GM04503 (cell line): ENCODE measurements at regions not wholly inside any gene's neighbourhood (a gene's known extent, or its start where the extent isn't known, plus 50 kb on each side); places are given as distances from the start of the nearest gene placed in this dataset.

Source experiments
- DNase-seq: peaks from one replicate; pipeline ENCODE4 v3.0.0-alpha.2; 2012; ENCODE audit warnings: low read depth

DNA sequence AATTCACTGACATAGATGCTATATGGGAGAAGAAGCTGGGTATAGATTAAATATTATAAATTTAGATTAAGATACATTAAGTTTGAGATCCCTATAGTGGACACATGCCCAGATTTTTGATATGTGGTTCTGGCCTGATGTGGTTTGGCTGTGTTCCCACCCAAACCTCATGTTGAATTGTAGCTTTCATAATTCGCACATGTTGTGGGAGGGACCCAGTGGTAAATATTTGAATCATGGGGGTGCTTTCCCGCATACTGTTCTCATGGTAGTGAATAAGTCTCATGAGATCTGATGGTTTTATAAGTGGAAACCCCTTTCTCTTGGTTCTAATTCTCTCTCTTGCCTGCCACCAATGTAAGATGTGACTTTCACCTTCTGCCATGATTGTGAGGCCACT is 189.4 kb upstream of the CD96 start:
- DNase-seq: no peak

DNA sequence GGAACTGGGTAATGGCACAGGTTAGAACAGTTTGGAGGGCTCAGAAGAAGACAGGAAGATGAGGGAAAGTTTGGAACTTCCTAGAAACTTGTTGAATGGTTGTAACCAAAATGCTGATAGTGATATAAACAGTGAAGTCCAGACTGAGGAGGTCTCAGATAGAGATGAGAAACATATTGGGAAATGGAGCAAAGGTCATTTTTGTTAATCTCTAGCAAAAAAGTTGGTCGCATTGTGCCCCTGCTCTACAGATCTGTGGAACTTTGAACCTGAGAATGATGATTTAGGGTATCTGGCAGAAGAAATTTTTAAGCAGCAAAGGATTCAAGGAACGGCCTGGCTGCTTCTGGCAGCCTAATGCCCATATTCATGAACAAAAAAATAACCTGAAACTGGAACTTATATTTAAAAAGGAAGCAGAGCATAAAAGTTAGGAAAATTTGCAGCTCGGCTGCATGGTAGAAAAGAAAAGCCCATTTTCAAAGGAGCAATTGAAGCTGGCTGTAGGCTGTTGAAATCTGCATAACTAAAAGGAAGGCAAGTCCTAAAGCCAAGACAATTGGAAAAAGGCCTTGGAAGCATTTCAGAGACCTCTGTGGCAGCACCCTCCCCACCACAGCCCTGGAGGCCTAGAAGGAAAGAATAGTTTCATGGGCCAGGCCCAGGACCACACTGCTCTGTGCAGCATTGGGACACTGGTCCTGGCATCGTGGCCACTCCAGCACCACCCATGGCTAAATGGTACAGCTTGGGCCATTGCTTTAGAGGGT is 182.6 kb upstream of the CD96 start:
- DNase-seq: no peak

DNA sequence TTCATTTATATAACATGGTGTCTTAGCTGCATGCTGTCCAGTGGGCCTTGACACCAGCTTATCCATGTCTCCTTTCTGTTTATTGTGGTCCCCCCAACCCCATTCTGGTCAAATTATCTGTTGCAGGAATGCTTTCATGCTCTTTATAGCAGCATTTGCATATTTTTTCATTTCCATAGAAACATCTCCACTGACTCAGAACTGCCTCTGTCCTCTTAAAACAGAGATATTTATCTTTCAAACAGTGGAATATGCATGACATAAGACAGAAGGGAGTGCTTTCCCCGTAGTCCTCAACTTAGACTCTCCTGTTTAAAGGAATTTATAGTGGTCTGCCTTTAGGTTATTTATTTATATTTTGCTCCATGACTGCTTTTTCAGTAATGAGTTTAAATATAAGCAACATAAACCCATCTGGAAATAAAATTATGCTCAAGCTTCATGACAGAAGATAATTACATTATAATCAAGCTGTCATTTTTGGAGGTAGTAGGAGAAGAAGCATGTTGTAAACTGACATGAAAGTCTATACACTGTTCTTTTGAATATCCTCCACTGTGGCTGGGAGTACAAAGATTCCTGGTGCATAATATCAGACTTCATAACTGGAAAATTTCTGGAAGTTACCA is 179.5 kb upstream of the CD96 start:
- DNase-seq: no peak

DNA sequence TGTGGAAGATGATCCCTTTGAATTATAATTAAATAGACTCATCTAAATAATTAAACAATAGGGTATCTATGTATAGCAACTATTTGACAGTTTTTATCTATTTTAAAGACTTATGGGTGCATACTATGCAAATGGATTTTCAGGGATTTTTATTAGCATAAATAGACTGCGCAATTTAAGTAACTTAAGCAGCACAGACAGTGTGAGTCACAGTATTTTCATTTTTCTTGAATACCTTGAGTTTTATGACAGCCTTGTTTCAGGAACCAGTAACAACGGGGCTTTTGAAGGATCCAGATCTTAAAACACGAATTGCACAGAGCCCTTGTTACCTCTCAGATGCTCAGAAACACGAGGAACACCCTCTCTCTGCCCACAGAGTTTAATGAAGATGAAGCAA is 175.5 kb upstream of the CD96 start:
- no peak for DNase-seq

GRCh38 chr3:111368056-111368455 is 173.9 kb upstream of the CD96 start:
- no peak for DNase-seq

DNA sequence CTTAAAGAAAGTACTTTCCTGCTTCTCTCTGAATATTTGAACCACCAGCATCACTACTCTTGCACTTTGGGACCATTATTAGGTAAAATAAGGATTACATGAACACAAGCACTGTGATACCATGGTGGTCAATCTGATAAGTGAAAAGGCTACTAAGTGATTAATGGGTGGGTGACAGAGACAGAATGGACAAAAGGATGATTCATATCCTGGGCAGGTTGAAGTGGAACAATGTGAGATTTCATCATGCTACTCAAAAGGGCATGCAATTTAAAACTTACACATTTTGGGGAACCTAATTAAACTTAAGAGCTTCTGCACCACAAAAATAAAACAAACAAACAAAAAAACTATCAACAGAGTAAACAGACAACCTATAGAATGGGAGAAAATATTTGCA is 172.0 kb upstream of the CD96 start:
- no peak for DNase-seq

DNA sequence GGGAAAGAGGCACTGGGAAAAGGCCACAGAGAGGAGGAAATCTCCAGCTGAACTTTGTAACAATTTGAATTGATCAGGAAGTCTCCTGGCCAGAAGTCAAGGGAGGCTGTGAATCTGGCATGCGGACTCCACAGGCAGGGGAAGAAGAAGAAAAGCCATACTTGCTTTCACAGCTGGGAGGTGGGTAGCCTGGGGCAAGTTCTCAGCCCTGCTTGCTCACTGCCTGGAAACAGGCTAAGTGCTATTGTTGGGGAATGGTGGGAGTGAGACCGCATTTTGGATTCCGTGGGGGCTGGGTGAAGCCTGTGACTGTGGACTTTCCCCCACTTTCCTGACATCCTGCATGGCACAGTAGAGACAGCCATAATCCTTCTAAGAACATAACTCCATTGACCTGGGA is 168.8 kb upstream of the CD96 start:
- DNase-seq: no peak

DNA sequence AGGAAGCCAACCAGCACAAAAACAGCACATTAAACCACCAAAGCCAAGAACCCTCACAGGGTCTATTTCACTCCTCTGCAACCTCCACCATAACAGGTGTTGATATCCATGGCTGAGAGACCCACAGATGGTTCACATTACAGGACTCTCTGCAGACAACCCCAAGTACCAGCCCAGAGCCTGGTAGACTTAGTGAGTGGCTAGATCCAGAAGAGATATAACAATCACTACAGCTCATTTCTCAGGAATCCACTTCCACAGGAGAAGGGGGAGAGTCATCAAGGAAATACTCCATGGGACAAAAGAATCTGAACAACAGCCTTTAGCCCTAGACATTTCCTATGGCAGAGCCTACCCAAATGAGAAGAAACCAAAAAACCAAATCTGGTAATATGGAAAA is 168.1 kb upstream of the CD96 start:
- DNase-seq: peak; percentile 16

DNA sequence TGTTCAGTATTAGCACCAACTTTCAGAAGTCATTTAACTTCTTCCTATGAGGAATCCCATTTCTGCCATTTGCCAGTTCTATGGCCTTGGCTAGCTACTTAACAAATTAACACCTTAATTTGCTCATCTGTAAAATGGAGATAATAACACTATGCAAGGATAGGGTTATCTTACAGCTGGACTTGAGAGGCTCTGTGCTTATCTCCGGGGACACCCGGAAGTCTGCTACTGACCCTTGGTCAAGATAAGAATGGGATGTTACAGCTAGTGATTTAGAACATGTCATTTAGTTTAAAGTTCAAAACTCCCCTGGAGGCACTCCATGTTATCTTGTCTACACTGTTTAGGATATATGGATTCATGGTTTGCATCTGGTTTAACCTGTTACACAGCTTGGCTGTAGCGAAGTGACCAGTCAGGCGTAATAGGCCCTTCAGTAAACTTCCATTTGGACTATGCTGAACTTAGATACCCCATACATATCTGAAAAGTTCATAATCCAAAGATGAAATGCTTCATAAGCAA is 156.0 kb upstream of the CD96 start:
- no peak for DNase-seq

DNA sequence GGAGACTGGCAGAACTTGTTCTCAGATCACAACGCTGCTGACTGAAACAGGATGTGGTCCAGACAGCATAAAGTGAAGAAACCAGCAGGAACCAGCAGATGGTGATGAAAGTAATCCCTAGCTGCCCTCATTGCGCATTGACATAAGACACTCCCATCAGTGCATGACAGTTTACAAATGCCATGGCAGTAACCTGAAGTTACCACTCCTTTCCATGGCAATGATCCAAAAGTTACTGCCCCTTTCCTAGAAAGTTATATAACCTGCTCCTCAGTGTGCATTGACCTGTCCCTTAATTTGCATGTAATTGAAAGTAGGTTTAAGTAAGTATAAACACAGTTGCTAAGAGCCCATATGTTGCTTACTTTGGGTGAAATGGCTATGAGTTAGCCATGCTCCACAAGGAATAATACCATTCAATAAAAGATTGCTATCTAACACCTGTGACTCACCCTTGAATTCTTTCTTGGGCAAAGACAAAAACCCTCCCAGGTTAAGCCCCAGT is 149.1 kb upstream of the CD96 start:
- DNase-seq: no peak

- DNase-seq: no peak
These were observed 129.3 kb upstream of the CD96 start for GRCh38 chr3:111412656-111413055.

GRCh38 chr3:111414531-111414930 is 127.5 kb upstream of the CD96 start:
- no peak for DNase-seq

GRCh38 chr3:111415018-111415417 is 127.0 kb upstream of the CD96 start:
- no peak for DNase-seq

- no peak for DNase-seq
These were observed 123.6 kb upstream of the CD96 start for GRCh38 chr3:111418391-111418790.

GRCh38 chr3:111428301-111428700 is 113.7 kb upstream of the CD96 start:
- no peak for DNase-seq

DNA sequence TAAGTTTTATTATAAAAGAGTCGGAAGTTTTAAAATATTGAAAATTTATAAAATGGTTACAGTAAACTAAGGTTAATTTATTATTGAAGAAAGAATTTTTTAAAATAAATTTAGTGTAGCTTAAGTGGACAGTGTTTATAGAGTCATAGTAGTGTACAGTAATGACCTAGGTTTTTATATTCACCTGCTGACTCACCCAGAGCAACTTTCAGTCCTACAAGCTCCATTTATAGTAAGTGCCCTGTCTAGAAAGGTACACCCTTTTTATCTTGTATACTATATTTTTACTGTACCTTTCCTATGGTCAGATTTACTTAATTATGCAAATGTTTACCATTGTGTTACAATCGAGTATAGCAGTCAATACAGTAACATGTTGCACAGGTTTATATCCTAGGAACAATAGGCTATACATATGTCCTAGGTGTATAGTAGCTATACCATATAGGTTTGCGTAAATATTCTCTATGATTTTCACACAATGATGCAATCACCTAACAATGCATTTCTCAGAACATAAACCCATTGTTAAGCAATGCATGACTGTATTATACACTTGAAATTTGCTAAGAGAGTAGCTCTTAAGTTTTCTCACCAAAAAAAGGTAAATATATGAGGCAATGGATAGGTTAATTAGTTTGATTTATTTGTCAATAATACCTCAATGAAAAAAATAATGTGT is 106.9 kb upstream of the CD96 start:
- no peak for DNase-seq

DNA sequence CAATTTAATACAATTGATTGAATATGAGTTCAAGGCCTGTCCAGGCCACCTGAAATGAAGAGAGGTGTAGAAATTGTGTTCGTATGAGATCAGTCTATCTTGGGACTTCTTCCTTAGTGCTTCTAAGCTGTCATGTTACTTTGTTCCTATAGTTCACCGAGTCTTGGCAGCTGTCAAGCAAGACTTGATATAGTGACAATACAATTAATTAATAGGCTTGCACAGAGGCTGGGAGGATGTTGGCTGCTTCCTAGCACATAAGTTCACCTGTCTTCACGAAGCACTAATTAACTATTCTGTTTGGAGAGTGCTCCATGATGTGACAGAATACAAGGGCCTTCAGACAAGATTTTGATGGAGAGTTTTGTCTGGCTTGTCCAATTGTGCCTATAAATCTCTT is 103.7 kb upstream of the CD96 start:
- DNase-seq: no peak

GRCh38 chr3:111454551-111454950 is 87.4 kb upstream of the CD96 start:
- DNase-seq: no peak

GRCh38 chr3:111465081-111465670 is 76.8 kb upstream of the CD96 start:
- no peak for DNase-seq

DNA sequence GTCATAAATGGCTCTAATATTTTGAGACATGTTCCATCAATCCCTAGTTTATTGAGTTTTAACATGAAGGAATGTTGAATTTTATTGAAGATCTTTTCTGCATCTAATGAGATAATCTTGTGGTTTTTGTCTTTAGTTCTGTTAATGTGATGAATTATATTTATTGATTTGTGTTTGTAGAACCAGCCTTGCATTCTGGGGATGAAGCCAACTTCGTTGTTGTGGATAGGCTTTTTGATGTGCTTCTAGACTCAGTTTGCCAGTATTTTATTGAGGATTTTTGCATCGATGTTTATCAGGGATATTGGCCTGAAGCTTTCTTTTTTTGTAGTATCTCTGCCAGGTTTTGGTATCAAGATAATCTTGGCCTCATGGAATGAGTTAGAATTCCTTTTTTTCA is 72.0 kb upstream of the CD96 start:
- no peak for DNase-seq

GRCh38 chr3:111471831-111472230 is 70.2 kb upstream of the CD96 start:
- DNase-seq: no peak

DNA sequence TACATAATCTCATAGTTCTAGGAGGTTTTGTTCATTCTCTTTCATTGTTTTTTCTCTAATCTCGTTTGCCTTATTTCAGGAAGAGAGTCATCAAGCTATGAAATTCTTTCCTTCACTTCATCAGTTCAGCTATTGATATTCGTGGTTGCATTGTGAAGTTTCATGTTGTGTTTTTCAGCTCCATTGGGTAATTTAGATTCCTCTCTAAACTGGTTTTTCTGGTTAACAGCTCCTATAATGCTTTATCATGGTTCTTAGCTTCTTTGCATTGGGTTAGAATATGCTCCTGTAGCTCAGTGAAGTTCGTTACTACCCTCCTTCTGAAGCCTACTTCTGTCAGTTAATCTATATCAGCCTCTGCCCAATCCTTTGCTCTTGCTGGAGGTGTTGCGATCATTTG is 69.4 kb upstream of the CD96 start:
- no peak for DNase-seq

DNA sequence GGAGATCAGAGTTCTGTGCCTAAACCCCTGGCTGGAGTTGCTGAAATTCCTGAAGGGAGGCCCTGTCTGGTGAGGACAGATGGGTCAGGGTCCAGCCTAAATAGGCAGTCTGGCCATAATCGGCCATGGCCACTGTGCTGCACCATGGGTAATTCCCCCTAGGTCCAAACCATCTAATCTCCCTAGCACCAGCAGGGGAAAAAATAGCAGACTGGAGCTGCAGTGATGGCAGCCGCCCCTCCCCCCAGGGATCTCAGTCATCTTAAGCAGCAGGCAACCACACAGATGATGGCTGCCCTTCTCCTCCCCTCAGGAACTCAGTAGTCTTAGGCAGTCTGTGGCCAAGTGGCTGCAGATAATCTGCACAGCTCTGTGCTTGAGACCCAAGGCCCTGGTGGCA is 68.4 kb upstream of the CD96 start:
- DNase-seq: no peak
